Activated CD8-positive, alpha-beta memory T cell treated with anti-CD3 and anti-CD28 coated beads, Interleukin-2, amount 10 ng/mL, durations not matched to agents 7 days and 5 days (primary cell): ENCODE measurements at regions not wholly inside any gene's neighbourhood (a gene's known extent, or its start where the extent isn't known, plus 50 kb on each side); places are given as distances from the start of the nearest gene placed in this dataset.
"Not testable (repeated sequence)": the region's sequence is repeated elsewhere in the genome, so short reads cannot be mapped to it uniquely, and the experiment has no call there.

ENCODE experiments used
- ATAC-seq: fragments of 150-1000 bp; cut with Tn5 transposase; one replicate; pipeline ENCODE4 v1.10.0; 2021; ENCODE audit warnings: moderate library complexity
- CTCF ChIA-PET: fragments of 350-600 bp; sonication (Branson Sonifier 250); formaldehyde crosslinking; loops from one replicate; lab custom pipeline; 2021; ENCODE audit warnings: antibody characterized with exemption; lab: Charles Lee
- DNase-seq: peaks from one replicate; pipeline ENCODE4 v3.0.0-alpha.2; 2020
- H3K27ac Mint-ChIP-seq: one replicate; pipeline ENCODE4 v1.8.0; 2021; ENCODE audit warnings: mild to moderate bottlenecking, mixed read lengths
- H3K27me3 Mint-ChIP-seq: one replicate; pipeline ENCODE4 v1.8.0; 2021; ENCODE audit warnings: mixed read lengths
- H3K36me3 Mint-ChIP-seq: one replicate; pipeline ENCODE4 v1.8.0; 2021; ENCODE audit warnings: mild to moderate bottlenecking, mixed read lengths
- H3K4me1 Mint-ChIP-seq: one replicate; pipeline ENCODE4 v1.8.0; 2021; ENCODE audit warnings: mixed read lengths
- H3K4me3 Mint-ChIP-seq: one replicate; pipeline ENCODE4 v1.8.0; 2021; ENCODE audit warnings: mild to moderate bottlenecking, moderate library complexity, mixed read lengths
- H3K9me3 Mint-ChIP-seq: one replicate; pipeline ENCODE4 v1.8.0; 2022; ENCODE audit warnings: low read depth, mixed read lengths

- Mint-ChIP-seq H3K36me3 (no peaks in the 10 kb centered on the region), H3K27me3 (no peaks in the 10 kb centered on the region), H3K27ac (no peak overlapping the region), H3K4me1 (no peaks in the 10 kb centered on the region), H3K4me3 (no peak overlapping the region), H3K9me3 (peaks cover 8% of the 10 kb centered on the region)
- ATAC-seq = no peak
- no peak for DNase-seq
- CTCF ChIA-PET = no interaction called here
These were observed 693.6 kb upstream of the HS3ST1 start for GRCh38 chr4:12122316-12122715.

GRCh38 chr4:12120968-12121367, 692.3 kb upstream of the HS3ST1 start:
- ATAC-seq (no peak), DNase-seq (no peak)
- Mint-ChIP-seq H3K36me3 (no peaks in the 10 kb centered on the region), H3K4me3 (no peak overlapping the region), H3K27me3 (no peaks in the 10 kb centered on the region), H3K4me1 (no peaks in the 10 kb centered on the region), H3K27ac (no peak overlapping the region), H3K9me3 (peaks cover 8% of the 10 kb centered on the region)
- CTCF ChIA-PET = no interaction called here

- ATAC-seq = no peak
- no peak for DNase-seq
- CTCF ChIA-PET = no interaction called here
- H3K9me3 Mint-ChIP-seq = peaks cover 16% of the 10 kb centered on the region
- H3K4me3 Mint-ChIP-seq = no peak overlapping the region
- no peaks in the 10 kb centered on the region for H3K4me1 Mint-ChIP-seq
- no peaks in the 10 kb centered on the region for H3K27me3 Mint-ChIP-seq
- H3K27ac Mint-ChIP-seq = no peak overlapping the region
- no peaks in the 10 kb centered on the region for H3K36me3 Mint-ChIP-seq
These were observed 690.0 kb upstream of the HS3ST1 start for GRCh38 chr4:12118651-12119213.

GRCh38 chr4:12116009-12116552, 687.4 kb upstream of the HS3ST1 start:
- CTCF ChIA-PET = no interaction called here
- Mint-ChIP-seq H3K27ac (no peak overlapping the region), H3K36me3 (no peaks in the 10 kb centered on the region), H3K9me3 (peaks cover 17% of the 10 kb centered on the region), H3K4me1 (no peaks in the 10 kb centered on the region), H3K27me3 (no peaks in the 10 kb centered on the region), H3K4me3 (no peak overlapping the region)
- ATAC-seq (no peak), DNase-seq (no peak)

GRCh38 chr4:12110627-12111026, 681.9 kb upstream of the HS3ST1 start:
- CTCF ChIA-PET = no interaction called here
- Mint-ChIP-seq H3K36me3 (no peaks in the 10 kb centered on the region), H3K27ac (no peak overlapping the region), H3K4me3 (no peak overlapping the region), H3K9me3 (peaks cover 17% of the 10 kb centered on the region), H3K4me1 (no peaks in the 10 kb centered on the region), H3K27me3 (no peaks in the 10 kb centered on the region)
- no peak for ATAC-seq
- DNase-seq = no peak

GRCh38 chr4:12109056-12109455, 680.4 kb upstream of the HS3ST1 start:
- ATAC-seq, H3K27me3 Mint-ChIP-seq, H3K27ac Mint-ChIP-seq, H3K4me3 Mint-ChIP-seq, CTCF ChIA-PET, H3K4me1 Mint-ChIP-seq, H3K36me3 Mint-ChIP-seq, DNase-seq: not testable (repeated sequence)
- peaks cover 11% of the 10 kb centered on the region for H3K9me3 Mint-ChIP-seq

GRCh38 chr4:12105519-12105918, 676.8 kb upstream of the HS3ST1 start:
- no peak for ATAC-seq
- Mint-ChIP-seq H3K36me3 (no peaks in the 10 kb centered on the region), H3K9me3 (peaks cover 9% of the 10 kb centered on the region), H3K27ac (no peak overlapping the region), H3K27me3 (no peaks in the 10 kb centered on the region), H3K4me3 (no peak overlapping the region), H3K4me1 (no peaks in the 10 kb centered on the region)
- no peak for DNase-seq
- CTCF ChIA-PET = no interaction called here

- DNase-seq, H3K27me3 Mint-ChIP-seq, H3K36me3 Mint-ChIP-seq, ATAC-seq, H3K4me1 Mint-ChIP-seq, H3K27ac Mint-ChIP-seq, H3K4me3 Mint-ChIP-seq, CTCF ChIA-PET, H3K9me3 Mint-ChIP-seq: not testable (repeated sequence)
These were observed 661.2 kb upstream of the HS3ST1 start for GRCh38 chr4:12089920-12090319.

- Mint-ChIP-seq H3K4me3 (no peak overlapping the region), H3K27me3 (no peaks in the 10 kb centered on the region), H3K36me3 (no peaks in the 10 kb centered on the region), H3K4me1 (no peaks in the 10 kb centered on the region), H3K9me3 (peaks cover 8% of the 10 kb centered on the region), H3K27ac (no peak overlapping the region)
- ATAC-seq (no peak), DNase-seq (no peak)
- CTCF ChIA-PET = no interaction called here
These were observed 656.0 kb upstream of the HS3ST1 start for GRCh38 chr4:12084690-12085089.

GRCh38 chr4:12071316-12071715, 642.6 kb upstream of the HS3ST1 start:
- DNase-seq (no peak), ATAC-seq (no peak)
- H3K4me1 Mint-ChIP-seq = no peaks in the 10 kb centered on the region
- H3K36me3 Mint-ChIP-seq = no peaks in the 10 kb centered on the region
- H3K27ac Mint-ChIP-seq = no peak overlapping the region
- peaks cover 13% of the 10 kb centered on the region for H3K9me3 Mint-ChIP-seq
- CTCF ChIA-PET = no interaction called here
- no peak overlapping the region for H3K4me3 Mint-ChIP-seq
- no peaks in the 10 kb centered on the region for H3K27me3 Mint-ChIP-seq

- no peak for DNase-seq
- Mint-ChIP-seq H3K27ac (no peak overlapping the region), H3K36me3 (no peaks in the 10 kb centered on the region), H3K4me1 (no peaks in the 10 kb centered on the region), H3K9me3 (peaks cover 16% of the 10 kb centered on the region), H3K27me3 (no peaks in the 10 kb centered on the region), H3K4me3 (no peak overlapping the region)
- CTCF ChIA-PET = no interaction called here
- no peak for ATAC-seq
These were observed 625.3 kb upstream of the HS3ST1 start for GRCh38 chr4:12053966-12054365.

GRCh38 chr4:12053556-12053955, 624.9 kb upstream of the HS3ST1 start:
- CTCF ChIA-PET = no interaction called here
- H3K27me3 Mint-ChIP-seq = no peaks in the 10 kb centered on the region

GRCh38 chr4:12050357-12050756, 621.7 kb upstream of the HS3ST1 start:
- Mint-ChIP-seq H3K9me3 (peaks cover 11% of the 10 kb centered on the region), H3K27ac (no peak overlapping the region), H3K27me3 (no peaks in the 10 kb centered on the region), H3K4me1 (no peaks in the 10 kb centered on the region), H3K36me3 (no peaks in the 10 kb centered on the region), H3K4me3 (no peak overlapping the region)
- ATAC-seq (no peak), DNase-seq (no peak)
- CTCF ChIA-PET = no interaction called here

More at GRCh38 chr4:12053556-12053955, 624.9 kb upstream of the HS3ST1 start:
- Mint-ChIP-seq H3K36me3 (no peaks in the 10 kb centered on the region), H3K27ac (no peak overlapping the region), H3K4me3 (no peak overlapping the region), H3K4me1 (no peaks in the 10 kb centered on the region), H3K9me3 (peaks cover 16% of the 10 kb centered on the region)
- no peak for ATAC-seq
- DNase-seq = no peak

- Mint-ChIP-seq H3K9me3 (peaks cover 6% of the 10 kb centered on the region), H3K4me3 (no peak overlapping the region), H3K36me3 (no peaks in the 10 kb centered on the region), H3K27ac (no peak overlapping the region), H3K4me1 (no peaks in the 10 kb centered on the region), H3K27me3 (no peaks in the 10 kb centered on the region)
- ATAC-seq = no peak
- no peak for DNase-seq
- CTCF ChIA-PET = no interaction called here
These were observed 614.1 kb upstream of the HS3ST1 start for GRCh38 chr4:12042818-12043217.

- Mint-ChIP-seq H3K27me3 (no peaks in the 10 kb centered on the region), H3K4me1 (no peaks in the 10 kb centered on the region), H3K4me3 (no peak overlapping the region), H3K9me3 (peaks cover 6% of the 10 kb centered on the region), H3K36me3 (no peaks in the 10 kb centered on the region), H3K27ac (no peak overlapping the region)
- CTCF ChIA-PET = no interaction called here
- ATAC-seq (no peak), DNase-seq (no peak)
These were observed 613.1 kb upstream of the HS3ST1 start for GRCh38 chr4:12041828-12042227.
